Adipocyte (in vitro differentiated cells): ENCODE measurements at regions not wholly inside any gene's neighbourhood (a gene's known extent, or its start where the extent isn't known, plus 50 kb on each side); places are given as distances from the start of the nearest gene placed in this dataset.

Experiments
- DNase-seq: peaks from one replicate; pipeline ENCODE4 v3.0.0-alpha.2; 2015; ENCODE audit warnings: low read depth
- H3K27me3 ChIP-seq: replicated peaks from 2 replicates; pipeline ENCODE4 v1.7.0; 2013; ENCODE audit warnings: mild to moderate bottlenecking, low read length, moderate library complexity; ENCODE audit not compliant: control insufficient read depth, insufficient read depth
- H3K36me3 ChIP-seq: 2 replicates; pipeline ENCODE4 v1.7.0; 2013; ENCODE audit warnings: low read length, mild to moderate bottlenecking, moderate library complexity; ENCODE audit not compliant: control insufficient read depth, insufficient read depth, severe bottlenecking
- H3K4me1 ChIP-seq: 2 replicates; pipeline ENCODE4 v1.7.0; 2013; ENCODE audit warnings: mild to moderate bottlenecking, low read length, moderate library complexity; ENCODE audit not compliant: control insufficient read depth, insufficient read depth
- H3K4me3 ChIP-seq: 2 replicates; pipeline ENCODE4 v1.7.0; 2013; ENCODE audit warnings: mild to moderate bottlenecking, low read length, moderate library complexity
- H3K9ac ChIP-seq: 2 replicates; pipeline ENCODE4 v1.7.0; 2013; ENCODE audit warnings: mild to moderate bottlenecking, low read length, moderate library complexity
- H3K9me3 ChIP-seq: 2 replicates; pipeline ENCODE4 v1.7.0; 2013; ENCODE audit warnings: mild to moderate bottlenecking, low read length, moderate library complexity; ENCODE audit not compliant: control insufficient read depth

DNA sequence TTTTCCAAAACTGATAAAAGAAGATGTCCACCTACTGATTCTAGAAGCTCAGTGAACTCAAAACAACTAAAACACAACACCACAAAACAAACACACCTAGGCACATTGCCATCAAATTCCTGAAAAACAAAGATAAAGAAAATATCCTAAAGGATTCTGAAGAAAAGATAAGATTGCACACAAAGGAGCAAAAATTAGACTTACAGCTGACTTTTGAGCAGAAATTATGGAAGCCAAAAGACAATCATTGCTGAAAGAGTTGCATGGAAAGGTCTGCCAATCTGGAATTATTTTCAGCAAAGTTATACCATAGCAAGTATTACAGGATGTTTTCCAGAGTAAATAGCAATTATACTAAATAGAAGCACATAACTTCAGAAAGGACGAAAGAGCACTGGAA lies 128.2 kb upstream of the IRX2 start:
- no peak for DNase-seq
- no peak overlapping the region for H3K4me3 ChIP-seq
- no peaks in the 10 kb centered on the region for H3K27me3 ChIP-seq
- H3K4me1 ChIP-seq = no peaks in the 10 kb centered on the region
- peaks cover 29% of the 10 kb centered on the region for H3K9me3 ChIP-seq
- no peaks in the 10 kb centered on the region for H3K36me3 ChIP-seq
- no peak overlapping the region for H3K9ac ChIP-seq

DNA sequence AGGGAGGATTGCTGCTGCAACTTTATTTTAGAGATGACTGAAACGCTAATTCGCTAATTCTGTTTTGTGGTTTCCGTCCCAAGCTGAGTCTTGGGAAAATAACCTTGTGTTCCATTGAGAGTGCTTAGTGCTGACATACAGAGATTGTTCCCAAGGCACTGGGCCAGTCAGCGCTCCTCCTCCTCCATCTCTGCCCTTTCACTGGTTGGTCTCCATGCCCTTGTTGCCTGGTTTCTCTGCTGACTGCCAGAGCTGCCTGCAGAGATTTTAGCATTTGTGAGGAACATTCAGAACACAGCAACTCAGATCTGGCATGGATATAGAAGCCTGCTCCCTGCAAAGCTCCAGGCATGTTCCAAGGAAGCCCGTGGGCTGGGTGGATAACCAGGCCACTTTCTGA lies 126.0 kb upstream of the IRX2 start:
- Histone ChIP-seq H3K4me1 (no peaks in the 10 kb centered on the region), H3K9me3 (peaks cover 29% of the 10 kb centered on the region), H3K4me3 (no peak overlapping the region), H3K9ac (no peak overlapping the region), H3K36me3 (no peaks in the 10 kb centered on the region), H3K27me3 (no peaks in the 10 kb centered on the region)
- DNase-seq = no peak

DNA sequence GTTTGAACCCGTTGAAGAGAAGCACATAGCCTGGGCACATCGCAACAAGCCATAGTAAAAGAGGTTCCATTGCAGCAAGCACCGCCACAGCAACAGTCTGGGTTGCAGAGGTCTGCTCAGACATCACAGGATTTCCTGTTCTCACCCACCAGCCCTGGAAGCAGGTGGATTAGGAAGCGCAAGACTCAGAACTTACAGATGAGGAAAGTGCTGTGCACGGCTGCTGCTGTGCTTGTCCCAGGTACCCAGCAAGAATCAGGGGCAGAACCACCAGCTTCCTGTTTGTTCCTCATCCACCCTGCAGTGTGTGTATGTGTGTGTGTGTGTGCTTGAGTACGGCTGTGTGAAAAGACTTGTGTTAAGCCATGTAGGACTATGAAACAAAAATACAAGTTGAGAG lies 124.7 kb upstream of the IRX2 start:
- Histone ChIP-seq H3K27me3 (no peaks in the 10 kb centered on the region), H3K9me3 (peaks cover 26% of the 10 kb centered on the region), H3K4me1 (no peaks in the 10 kb centered on the region), H3K36me3 (no peaks in the 10 kb centered on the region), H3K4me3 (no peak overlapping the region), H3K9ac (no peak overlapping the region)
- DNase-seq = no peak

DNA sequence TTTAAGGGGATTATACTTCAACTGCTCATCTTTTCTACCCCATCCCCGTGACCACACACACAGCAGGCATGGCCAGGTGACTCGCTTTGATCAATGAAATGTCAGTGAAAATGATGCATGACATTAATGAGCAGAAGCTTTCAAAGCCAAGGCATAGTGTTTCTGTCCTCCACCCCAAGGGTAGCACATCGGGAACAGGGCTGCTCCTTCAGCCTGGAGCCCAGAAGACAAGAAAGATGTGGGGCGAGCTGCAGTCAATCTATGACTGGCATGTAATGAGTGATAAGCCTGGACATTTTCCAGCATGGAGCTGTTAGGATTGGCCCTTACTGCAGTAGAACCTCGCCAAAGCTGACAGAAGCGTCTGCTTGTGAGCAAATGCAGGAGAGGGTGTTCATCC lies 122.6 kb upstream of the IRX2 start:
- peaks cover 12% of the 10 kb centered on the region for H3K9me3 ChIP-seq
- no peak overlapping the region for H3K4me3 ChIP-seq
- H3K27me3 ChIP-seq = no peaks in the 10 kb centered on the region
- H3K4me1 ChIP-seq = no peaks in the 10 kb centered on the region
- no peaks in the 10 kb centered on the region for H3K36me3 ChIP-seq
- no peak for DNase-seq
- no peak overlapping the region for H3K9ac ChIP-seq

DNA sequence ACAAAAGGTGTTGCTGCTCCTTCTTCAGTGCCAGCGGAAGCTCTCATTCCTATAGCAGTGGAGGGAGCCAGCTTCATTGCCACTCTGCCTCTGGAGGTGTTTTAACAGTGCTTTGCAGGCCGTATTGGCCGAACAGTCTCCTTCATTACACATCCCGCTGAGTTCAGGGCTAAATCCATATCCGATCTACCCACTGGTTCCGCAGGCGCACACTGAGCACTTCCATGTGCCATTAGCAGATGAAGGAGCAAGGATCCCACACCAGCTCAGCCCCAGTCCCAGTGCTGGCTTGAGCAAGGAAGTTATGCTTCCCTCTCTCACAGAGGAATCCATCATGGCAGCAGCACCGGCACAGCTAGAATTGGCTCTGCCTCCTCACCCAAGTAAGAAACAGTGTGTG lies 121.2 kb upstream of the IRX2 start:
- no peaks in the 10 kb centered on the region for H3K27me3 ChIP-seq
- H3K9me3 ChIP-seq = peaks cover 6% of the 10 kb centered on the region
- no peak for DNase-seq
- H3K36me3 ChIP-seq = no peaks in the 10 kb centered on the region
- H3K4me1 ChIP-seq = no peaks in the 10 kb centered on the region
- H3K4me3 ChIP-seq = no peak overlapping the region
- H3K9ac ChIP-seq = no peak overlapping the region

DNA sequence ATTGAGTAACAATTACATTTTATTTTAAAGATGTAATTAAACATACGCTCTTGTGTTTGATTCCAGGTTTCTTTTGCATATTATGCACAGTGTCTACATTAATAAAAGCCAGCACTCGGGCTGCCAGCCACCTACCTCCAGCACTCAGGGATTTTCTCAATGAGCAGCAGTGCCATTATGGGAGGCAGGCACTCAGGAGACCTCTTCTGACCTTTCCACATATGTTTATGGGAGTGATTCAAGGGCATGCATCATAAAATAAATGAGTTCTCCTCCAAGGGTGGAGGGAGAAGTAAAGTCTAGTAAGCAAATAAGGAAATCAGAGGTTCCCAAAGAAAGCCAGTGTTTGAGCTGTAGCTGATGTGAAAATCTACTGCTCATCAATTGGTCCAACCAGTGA lies 119.8 kb upstream of the IRX2 start:
- no peaks in the 10 kb centered on the region for H3K4me1 ChIP-seq
- no peak for DNase-seq
- H3K9me3 ChIP-seq = no peaks in the 10 kb centered on the region
- no peak overlapping the region for H3K9ac ChIP-seq
- H3K27me3 ChIP-seq = no peaks in the 10 kb centered on the region
- H3K36me3 ChIP-seq = no peaks in the 10 kb centered on the region
- H3K4me3 ChIP-seq = no peak overlapping the region

DNA sequence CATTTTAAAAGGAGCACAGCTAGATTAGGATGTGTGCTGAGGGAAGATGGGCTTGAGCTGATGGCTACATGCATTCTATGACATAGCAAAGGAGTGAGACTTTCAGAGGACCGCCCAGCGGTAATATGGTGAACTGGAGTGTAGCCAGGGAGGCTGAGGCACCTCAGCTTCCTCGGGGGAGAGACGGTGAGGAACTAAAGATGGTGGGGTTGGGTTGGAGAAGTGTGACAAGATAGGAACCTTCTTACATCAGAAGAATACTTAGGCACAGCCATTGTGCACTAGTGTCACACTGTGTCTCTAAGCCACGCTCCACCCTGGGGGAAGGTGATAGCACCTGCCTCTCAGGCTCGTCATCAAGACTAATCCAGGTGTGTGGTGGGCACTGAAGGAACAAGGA lies 118.0 kb upstream of the IRX2 start:
- Histone ChIP-seq H3K9ac (no peak overlapping the region), H3K4me3 (no peak overlapping the region), H3K4me1 (no peaks in the 10 kb centered on the region), H3K9me3 (no peaks in the 10 kb centered on the region), H3K36me3 (no peaks in the 10 kb centered on the region), H3K27me3 (no peaks in the 10 kb centered on the region)
- no peak for DNase-seq

DNA sequence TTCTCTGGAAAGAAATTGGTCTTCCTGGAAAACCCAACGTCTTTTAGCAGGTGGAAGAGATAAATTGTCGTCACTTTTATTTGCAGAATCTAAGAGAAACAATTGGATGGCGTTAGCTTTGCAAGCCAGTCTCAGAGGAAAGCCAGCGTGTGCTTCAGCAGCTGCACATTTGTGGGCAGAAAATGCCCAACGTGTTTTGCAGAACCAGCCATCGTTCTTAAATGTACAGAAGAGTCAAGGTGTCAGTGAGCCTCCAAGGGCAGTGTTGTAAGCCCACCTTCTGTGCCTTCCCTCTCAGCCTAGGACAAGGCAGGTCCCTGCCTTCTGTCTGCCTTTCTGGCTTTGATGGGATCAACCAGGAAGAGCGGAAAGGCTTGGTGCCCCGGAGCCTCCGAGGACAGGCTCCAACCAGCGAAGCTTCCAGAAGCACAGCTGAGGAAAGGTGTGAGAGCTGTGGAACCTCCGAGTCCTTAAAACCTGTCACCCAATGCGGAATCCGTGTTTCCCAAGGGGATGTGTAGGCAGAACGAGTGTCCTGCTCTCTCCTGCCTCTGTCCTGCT lies 116.0 kb upstream of the IRX2 start:
- Histone ChIP-seq H3K9me3 (no peaks in the 10 kb centered on the region), H3K9ac (no peak overlapping the region), H3K36me3 (no peaks in the 10 kb centered on the region), H3K4me3 (no peak overlapping the region), H3K27me3 (no peaks in the 10 kb centered on the region), H3K4me1 (no peaks in the 10 kb centered on the region)
- DNase-seq = no peak

DNA sequence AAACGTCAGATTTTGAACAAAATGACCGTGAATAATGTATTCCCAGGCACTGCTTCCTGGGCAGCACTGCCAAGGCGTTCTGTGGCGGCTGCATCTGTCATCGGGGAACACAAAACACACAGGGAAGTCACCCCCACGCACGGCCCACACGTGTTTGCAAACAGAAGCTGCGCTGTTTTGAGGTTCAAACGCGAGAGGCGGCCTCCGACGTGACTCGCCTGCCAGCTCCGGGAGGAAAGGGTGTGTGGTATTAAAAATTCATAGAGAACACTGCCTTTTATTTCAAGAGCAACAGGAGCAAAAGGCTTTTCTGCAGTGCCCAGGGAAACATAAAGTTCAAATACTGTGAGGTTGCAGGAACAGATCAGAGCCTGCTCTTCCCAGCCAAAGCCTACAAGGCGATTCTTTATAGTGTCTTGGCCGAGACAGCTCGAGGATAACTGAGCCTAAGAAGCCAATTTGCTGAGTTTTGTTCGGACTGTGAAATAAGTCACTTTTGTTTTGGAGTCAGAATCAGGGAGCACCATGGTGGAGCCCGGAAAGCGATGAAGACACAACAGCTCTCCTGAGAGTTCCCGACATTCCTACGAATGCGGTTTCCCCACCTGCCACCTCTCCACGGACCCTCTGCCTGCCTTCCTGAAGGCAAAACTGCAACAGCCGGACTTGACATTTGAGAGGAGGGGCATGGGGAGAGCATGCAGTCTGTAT lies 115.3 kb upstream of the IRX2 start:
- no peak overlapping the region for H3K4me3 ChIP-seq
- no peak overlapping the region for H3K9ac ChIP-seq
- H3K4me1 ChIP-seq = no peaks in the 10 kb centered on the region
- H3K9me3 ChIP-seq = no peaks in the 10 kb centered on the region
- H3K36me3 ChIP-seq = no peaks in the 10 kb centered on the region
- no peaks in the 10 kb centered on the region for H3K27me3 ChIP-seq
- DNase-seq = no peak

DNA sequence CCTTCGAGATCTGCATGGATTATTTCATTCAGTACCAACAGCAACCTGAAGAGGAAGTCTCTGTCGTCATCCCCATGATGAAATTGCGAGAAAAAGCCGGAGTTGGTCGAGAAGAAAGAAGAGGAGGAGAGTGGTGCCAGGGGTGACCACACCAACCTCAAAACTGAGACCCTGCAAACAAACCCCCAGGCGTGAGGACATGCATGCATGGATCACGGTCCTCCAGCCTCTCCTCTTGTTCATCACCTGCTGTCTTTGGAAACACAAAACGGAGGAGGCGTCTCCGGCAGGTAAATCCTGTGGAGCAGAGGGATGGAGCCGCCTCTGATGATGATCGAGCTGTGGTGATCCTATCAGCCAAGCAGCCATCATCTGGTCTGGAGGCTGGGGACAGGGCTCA lies 114.4 kb upstream of the IRX2 start:
- no peaks in the 10 kb centered on the region for H3K36me3 ChIP-seq
- no peak overlapping the region for H3K9ac ChIP-seq
- H3K4me1 ChIP-seq = no peaks in the 10 kb centered on the region
- no peaks in the 10 kb centered on the region for H3K27me3 ChIP-seq
- DNase-seq = no peak
- no peaks in the 10 kb centered on the region for H3K9me3 ChIP-seq
- no peak overlapping the region for H3K4me3 ChIP-seq

DNA sequence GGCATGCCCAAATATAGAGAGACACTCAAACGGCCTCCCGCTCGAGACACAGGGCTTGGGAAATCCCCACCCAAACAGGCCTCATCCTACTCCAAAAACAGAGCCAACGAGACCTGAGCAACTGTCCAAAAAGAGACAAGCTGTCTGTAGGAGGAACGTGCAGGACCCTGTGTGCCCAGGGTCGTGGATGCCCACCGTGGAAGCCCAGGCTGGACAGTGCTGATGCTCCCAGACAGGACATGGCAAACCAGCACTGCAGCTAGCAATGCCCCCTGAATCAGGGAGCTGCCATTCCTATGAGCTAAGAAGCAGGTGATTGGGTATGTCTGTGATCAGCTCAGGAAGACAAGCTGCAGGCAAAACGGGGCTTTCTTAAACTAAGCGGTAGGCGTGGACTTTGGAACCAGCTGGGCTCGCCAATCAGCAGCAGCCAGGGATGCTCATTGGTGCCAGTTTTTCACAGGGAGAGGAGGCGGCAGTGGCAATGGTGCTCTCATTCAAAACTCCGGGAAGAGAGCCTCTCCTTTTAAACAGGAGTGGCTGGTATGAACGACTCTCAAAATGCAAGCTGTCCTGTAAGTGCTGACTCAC lies 113.1 kb upstream of the IRX2 start:
- no peaks in the 10 kb centered on the region for H3K36me3 ChIP-seq
- no peak overlapping the region for H3K9ac ChIP-seq
- DNase-seq = no peak
- no peaks in the 10 kb centered on the region for H3K9me3 ChIP-seq
- no peak overlapping the region for H3K4me3 ChIP-seq
- H3K27me3 ChIP-seq = no peaks in the 10 kb centered on the region
- no peaks in the 10 kb centered on the region for H3K4me1 ChIP-seq
